CD4-positive, alpha-beta T cell treated with Interleukin-10 for 1 hour (primary cell): ENCODE measurements at regions not wholly inside any gene's neighbourhood (a gene's known extent, or its start where the extent isn't known, plus 50 kb on each side); places are given as distances from the start of the nearest gene placed in this dataset.
"Not testable (repeated sequence)": the region's sequence is repeated elsewhere in the genome, so short reads cannot be mapped to it uniquely, and the experiment has no call there.

Experiments used
- DNase-seq: peaks from one replicate; pipeline ENCODE4 v3.0.0-alpha.2; 2020

DNA sequence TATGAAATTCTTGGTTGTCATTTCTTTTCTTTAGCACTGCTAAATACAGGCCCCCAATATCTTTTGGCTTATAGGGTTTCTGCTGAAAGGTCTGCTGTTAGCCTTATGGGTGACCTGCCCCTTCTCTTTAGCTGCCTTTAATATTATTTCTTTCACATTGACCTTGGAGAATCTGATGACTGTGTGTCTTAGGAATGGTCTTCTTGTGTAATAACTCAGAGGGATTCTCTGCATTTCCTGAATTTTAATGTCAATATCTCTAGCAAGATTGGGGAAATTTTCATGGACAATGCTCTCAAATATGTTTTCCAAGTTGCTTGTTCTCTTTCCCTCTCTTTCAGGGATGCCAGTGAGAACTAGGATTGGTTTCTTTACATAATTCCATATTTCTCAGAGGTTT, 292.4 kb downstream of the SLC7A11 start:
- DNase-seq = no peak

DNA sequence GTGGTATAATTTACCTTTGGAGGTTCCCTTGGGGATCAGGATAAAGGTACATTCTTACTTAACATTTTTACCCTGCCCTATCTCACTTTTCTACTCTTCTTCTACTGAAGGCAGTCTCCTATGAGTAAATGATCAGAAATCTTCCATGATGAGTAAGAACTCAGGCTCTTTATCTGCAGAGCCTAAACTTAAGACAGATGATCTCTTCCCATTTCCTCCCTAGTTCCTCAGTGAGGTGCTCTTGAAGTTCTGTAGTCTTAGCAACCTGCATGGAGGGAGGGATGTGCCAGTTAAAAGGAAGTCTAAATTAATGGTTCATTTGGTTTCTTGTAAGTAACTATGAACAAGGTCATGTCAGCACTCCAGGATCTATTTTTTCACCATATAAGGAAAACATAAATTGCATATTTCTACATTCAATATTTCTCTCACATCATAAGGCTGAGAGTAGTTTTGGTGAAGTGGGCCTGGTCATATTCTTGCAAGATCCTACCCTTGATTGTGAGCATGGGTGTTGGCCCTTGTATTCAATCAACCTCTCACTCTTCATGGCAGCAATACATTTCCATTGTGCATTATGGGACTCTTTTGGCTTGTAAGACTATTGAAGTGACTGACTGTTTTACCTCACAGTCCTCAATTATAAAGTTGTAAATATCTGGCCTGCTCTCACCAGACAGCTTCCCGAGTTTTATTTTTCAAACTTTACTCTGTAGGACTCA, 295.5 kb downstream of the SLC7A11 start:
- no peak for DNase-seq

DNA sequence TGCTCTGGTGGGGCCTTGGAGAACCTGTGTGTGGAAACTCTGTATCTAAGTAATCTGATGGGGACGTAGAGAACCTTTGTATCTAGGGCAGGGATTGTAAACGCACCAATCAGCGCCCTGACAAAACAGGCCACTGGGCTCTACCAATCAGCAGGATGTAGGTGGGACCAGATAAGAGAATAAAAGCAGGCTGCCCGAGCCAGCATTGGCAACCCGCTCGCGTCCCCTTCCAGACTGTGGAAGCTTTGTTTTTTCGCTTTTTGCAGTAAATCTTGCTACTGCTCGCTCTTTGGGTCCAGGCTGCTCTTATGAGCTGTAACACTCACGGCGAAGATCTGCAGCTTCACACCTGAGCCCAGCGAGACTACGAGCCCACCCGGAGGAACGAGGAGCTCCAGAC, 299.3 kb downstream of the SLC7A11 start:
- not testable (repeated sequence) for DNase-seq

DNA sequence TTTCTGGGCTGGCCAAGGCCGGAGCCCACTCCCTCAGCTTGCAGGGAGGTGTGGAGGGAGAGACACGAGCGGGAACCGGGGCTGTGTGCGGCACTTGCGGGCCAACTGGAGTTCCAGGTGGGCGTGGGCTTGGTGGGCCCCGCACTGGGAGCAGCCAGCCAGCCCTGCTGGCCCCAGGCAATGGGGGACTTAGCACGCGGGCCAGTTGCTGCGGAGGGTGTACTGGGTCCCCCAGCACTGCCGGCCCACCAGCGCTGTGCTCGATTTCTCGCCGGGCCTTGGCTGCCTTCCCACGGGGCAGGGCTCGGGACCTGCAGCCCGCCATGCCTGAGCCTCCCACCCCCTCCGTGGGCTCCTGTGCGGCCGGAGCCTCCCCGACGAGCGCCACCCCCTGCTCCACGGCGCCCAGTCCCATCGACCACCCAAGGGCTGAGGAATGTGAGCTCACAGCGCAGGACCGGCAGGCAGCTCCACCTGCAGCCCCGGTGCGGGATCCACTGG, 300.1 kb downstream of the SLC7A11 start:
- not testable (repeated sequence) for DNase-seq

DNA sequence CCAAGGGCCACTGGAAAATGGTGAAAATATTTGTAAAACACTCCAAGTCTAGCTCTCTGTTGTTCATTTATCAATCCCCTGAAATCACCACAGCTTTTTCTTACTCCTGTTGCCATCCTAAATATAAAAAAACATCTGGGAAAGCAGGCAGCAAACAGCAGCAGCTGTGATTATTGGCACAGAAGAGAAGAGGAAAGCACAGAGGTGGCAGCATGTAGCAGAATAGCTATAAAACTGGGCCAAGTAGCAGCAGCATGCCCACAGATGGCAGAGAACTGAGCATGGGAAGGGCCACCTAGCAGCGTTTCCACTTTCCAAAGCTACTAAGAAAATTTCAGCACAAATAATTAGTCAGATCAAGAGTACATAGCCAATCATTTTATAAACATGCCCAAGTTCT, 307.2 kb downstream of the SLC7A11 start:
- no peak for DNase-seq

DNA sequence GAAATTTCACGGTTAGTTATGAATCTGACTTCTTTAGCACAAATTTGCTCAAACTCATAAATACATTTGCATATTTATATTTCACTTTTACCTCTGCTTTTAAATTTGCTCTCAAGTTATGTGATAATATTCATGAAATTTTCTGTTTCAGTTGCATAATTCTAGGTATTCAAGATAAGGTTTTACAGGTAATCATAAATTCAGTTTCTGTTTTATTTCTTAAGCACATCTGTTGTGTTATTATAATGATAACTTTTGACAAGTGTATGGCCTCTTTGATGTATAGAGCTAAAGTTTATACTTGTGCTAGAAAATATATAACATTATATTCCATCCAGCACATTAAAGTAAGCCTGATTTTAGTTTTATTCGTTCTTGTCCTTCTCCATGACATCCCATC, 308.1 kb downstream of the SLC7A11 start:
- no peak for DNase-seq

DNA sequence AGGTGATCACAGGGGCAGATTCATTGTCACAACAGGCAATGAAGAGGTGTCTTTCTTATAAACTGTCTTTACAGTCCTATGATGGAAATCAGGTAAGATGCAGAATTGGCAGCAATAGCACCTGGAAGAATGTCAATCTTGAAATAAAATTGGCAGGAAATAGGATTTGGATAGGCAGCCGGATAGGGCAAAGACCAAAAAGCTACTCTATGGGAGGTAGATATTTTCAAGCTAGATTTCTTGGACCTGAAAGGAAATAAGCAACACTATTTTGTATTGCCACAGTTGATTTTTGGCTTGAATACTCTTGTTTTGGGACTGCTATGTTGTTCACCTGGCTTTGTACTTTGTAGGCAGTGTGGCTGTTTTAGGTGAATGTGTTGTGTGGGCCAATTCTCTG, 314.2 kb downstream of the SLC7A11 start:
- no peak for DNase-seq

DNA sequence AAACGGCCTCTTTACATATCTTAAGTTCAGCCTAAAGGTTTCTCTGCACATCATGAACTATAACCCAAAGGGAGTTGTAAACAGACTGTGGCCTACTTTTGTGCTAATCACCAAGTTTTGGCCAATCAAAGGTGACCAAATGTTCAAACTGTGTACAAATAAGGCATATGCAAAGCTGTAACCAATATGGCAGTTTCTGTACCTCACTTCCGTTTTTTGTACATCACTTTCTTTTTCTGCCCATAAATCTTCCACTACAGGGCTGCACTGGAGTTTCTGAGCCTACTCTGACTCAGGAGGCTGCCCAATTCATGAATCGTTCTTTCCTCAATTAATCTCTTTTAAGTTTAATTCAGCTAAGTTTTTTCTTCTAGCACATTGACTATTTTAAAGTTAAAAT, 318.7 kb downstream of the SLC7A11 start:
- DNase-seq = no peak

DNA sequence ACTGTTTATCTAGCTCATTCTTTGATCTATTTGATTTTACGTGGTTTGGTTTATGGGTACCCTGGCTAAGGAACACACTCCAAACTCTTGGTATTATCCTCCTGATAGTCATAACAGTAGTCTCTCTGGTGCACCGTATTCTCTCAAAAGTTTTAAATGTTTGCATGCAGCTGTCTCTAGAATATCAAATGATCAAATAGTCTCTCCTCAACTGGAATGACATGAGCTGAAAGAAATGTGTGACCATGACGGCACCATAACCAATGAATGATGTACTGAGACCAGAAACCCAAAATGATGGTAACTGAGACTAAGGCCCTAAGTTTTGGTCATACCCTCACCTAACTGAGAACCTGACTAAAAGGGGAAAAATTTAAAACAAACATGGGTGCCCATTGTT, 319.4 kb downstream of the SLC7A11 start:
- no peak for DNase-seq

DNA sequence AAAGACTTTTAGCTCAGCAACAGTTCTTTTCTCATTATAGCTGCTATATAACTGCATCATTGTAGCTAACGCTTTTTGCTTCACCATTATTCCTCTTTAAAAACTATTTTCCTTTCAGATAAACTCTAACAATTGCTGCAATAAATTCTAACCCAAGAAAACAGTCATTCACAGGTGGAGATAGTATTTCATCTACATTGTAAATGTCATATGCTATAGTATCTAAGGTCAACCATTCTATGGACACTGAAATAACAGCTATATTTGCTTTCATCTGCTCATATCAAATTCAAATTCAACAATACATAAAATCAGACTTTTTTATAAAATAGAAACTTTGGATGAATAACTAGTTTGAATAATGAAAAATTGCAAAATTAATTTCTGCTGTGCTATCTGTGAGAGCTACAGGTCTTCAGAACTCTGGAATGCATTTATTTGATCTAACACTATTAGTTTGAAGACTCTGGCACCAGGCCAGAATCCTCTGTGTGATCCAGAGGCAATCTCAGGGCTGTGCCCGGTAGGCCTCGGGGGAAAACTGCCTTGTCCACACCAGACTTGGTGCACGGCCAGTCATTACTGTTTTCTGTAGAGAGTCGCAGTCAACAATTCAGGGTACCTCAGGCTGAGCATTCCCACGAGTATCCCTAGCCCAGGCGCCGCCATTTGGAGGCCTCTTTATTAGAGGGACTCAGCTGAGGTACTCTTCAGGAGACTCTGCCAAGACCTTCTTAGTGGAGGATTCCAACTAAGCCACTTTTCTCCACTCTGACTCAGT, 332.4 kb downstream of the SLC7A11 start:
- DNase-seq = no peak

DNA sequence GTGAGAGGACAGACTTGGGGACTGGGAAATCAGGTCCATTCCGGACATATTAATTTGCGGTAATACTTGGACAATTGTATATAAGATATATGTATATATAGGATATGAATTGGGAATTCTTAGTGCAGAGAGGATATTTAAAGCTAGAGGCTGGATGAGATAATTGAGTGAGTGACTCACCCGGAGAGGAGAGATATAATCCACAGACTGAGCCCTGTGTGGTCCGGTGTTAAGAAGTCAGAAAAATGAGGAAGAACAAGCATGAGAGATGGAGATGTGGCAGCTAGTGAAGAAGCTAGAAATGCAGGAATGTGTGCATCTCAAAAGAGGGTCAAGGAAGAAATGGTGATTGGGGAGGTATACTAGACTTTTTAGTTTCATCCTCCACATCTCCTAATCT, 336.2 kb downstream of the SLC7A11 start:
- DNase-seq = no peak

DNA sequence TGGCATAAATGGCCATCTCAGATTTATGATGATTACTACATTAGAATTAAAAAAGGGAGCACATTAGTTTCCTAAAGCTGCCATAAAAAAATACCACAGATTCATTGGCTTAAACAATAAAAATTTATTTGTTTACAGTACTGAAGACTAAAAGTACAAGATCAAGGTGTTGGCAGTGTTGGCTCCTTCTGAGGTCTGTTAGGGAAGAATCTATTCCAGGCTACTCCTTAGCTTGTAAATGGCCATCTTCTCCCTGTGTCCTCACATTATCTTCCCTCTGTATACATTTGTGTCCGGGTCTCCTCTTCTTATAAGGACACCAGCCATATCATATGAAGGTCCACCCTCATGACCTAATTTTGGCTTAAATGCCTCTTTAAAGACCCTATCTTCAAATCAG, 341.0 kb downstream of the SLC7A11 start:
- no peak for DNase-seq

DNA sequence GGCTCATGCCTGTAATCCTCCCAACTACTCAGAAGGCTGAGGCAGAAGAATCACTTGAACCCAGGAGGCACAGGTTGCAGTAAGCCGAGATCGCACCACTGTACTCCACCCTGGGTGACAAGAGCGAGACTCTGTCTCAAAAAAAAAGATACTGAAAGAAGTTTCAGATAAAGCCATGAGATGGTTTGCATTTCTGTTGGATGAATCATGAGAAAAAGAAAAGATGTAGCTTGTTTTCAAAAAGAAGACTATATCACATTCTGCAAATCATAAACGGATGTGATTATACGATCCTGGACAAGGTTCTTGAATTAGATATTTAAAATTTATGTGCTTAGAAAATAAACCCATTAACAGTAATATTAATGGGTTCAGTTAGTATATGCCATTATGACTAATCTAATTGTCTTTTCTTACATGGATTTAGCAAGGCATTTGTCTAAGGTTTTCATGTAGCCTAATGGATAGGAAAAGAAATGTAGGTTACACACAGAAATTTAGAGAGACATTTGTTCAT, 345.9 kb downstream of the SLC7A11 start:
- DNase-seq = no peak

DNA sequence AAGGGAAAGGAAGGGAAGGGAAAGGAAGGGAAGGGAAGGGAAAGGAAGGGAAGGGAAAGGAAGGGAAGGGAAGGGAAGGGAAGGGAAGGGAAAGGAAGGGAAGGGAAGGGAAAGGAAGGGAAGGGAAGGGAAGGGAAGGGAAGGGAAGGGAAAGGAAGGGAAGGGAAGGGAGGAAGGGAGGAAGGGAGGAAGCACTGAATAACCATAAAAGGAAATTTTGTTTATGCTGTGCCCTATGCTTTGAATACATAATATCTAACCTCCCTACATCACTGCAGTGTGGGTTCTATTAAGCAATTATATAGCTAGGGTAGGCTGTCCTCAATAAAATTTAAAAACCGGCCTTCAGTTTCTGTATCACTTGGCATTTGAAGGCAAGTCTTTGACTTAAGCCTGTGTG, 346.6 kb downstream of the SLC7A11 start:
- DNase-seq = not testable (repeated sequence)

DNA sequence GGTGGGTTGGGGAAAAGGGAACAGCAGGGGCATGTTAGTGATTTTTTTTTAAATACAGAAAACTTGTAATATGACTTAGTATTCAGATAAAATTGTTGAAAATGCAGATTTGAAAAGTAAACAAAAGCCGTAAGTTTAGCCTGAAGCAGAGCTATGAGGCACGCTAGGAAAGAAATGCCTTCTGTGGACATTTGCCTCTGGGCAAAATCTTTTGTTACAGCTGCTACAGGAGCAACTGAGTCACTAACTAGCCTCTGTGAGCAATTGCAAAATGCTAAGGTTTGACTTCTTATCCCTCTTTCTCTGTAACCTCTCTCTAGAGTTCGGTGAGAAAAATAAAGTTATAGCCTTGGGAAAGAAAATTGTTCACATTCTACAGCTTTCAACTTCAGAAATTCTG, 350.0 kb downstream of the SLC7A11 start:
- DNase-seq = no peak

DNA sequence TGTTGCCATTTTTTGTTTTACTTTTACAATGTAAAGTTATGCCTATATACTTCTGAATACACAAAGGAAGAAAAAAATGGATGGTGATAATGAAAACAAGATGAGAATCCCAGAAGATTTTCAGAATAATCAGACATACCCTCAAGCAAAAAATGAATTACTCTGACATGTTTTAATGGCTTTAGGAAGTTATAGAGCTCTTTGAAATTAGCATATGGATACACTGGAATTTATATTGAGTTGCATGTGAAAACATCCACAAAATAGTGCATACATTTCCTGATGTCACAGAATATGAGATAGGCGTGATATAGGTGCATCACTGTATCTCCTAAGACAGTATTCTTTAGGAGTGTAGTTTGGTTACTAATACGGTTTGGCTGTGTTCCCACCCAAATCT, 351.3 kb downstream of the SLC7A11 start:
- DNase-seq = no peak

DNA sequence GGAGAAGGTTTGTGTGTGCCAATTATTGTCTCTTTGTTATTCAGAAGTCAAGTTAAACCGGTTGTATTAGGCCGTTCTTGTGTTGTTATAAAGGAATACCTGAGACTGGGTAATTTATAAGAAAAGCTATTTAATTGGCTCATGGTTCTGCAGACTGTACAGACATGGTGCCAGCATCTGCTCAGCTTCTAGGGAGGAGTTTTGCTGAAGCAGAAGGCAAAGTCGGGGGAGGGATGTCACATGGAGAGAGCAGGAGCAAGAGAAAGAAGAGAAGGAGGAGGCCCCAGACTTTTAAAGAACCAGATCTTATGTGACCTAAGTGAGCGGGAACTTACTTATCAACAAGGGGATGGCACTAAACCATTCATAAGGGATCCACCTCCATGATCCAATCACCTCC, 349.3 kb upstream of the PCDH18 start:
- DNase-seq = no peak

DNA sequence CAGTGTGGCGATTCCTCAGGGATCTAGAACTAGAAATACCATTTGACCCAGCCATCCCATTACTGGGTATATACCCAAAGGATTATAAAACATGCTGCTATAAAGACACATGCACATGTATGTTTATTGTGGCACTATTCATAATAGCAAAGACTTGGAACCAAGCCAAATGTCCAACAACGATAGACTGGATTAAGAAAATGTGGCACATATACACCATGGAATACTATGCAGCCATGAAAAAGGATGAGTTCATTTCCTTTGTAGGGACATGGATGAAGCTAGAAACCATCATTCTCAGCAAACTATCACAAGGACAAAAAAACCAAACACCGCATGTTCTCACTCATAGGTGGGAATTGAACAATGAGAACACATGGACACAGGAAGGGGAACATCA, 335.8 kb upstream of the PCDH18 start:
- not testable (repeated sequence) for DNase-seq

DNA sequence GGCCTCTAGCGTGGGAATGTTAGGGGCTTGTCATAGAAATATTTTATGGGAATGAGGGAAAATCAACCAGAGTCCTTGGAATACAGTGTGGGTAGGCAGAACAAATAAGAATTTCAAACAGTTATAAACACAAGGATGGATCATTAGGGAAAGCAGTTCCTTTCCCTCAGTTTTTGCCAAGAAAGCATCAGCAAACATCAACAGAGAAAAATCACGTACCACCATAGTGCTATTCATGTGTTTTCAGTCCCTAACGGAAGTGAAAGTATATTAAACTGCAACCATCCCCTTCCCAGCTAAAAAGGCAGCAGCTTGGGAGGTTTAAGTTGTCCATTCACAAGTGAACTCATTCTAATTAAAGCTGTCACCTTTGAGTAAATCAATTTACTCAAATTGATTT, 334.4 kb upstream of the PCDH18 start:
- no peak for DNase-seq

DNA sequence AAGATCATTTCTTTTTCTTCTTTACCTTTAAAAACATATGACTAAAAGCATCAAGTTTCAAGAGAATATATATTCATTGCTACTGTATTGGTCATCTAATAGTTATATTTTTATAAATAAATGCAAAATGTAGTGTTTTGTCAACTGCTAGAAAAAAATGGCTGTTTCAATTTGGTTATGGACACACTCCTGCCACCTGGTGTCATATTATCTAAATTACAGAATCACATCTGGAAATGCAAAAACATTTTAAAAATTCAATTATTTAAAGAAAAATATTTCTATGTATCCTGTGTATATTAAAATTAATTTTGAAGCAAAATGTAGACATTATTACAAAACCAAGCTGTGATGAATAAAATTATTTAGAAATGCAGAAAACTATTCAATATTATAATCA, 329.4 kb upstream of the PCDH18 start:
- DNase-seq = no peak

DNA sequence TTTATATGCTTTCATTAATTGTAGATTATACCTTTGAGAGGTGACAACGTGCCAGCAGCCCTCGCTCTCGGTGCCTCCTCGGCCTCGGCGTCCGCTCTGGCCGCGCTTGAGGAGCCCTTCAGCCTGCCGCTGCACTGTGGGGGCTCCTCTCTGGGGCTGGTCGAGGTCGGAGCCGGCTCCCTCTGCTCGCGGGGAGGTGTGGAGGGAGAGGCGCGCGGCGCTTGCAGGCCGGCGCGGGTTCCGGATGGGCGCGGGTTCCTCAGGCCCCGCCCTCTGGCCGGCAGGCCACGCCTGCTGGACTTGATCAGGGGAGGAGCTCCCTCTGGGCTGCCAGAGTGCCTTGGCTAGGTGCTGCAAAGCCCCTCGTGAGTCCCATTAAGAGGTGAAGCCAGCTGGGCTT, 321.1 kb upstream of the PCDH18 start:
- no peak for DNase-seq

DNA sequence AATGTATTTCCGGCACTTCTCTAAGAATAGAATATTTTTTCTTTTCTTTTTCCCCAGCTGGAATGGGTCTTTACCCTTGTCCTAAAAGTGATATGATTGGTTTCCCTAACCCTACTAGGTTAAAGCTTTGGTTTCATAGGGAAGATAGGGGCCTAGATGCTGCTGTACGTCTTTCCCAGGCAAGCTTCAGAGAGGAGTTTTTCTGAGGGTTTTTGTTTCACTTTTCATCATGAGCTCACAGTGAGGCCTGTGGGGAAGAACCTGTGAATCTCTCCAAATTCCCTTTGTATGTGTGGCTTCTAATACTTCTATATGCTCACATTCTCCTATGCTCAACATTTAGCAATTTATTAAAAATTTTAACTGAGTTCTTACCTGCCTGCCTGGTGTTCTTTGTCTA, 320.0 kb upstream of the PCDH18 start:
- DNase-seq = no peak

DNA sequence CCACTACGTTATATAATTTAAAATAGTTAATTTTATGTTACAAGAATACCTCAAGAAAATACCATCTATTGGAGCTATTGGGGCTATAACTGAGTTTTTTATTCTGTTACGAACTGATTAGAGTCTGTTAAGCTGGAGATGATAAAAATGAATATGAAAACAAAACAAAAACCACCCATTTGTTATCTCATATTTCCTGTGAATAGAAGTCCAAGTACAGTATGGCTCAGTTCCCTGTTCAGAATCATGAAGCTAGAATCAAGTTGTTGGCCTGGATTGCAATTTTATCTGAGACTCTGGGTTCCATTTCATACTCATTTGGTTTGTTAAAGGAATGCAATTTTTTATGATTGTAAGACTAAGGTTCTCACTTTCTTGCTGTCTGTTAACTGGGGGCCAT, 319.1 kb upstream of the PCDH18 start:
- DNase-seq = no peak

DNA sequence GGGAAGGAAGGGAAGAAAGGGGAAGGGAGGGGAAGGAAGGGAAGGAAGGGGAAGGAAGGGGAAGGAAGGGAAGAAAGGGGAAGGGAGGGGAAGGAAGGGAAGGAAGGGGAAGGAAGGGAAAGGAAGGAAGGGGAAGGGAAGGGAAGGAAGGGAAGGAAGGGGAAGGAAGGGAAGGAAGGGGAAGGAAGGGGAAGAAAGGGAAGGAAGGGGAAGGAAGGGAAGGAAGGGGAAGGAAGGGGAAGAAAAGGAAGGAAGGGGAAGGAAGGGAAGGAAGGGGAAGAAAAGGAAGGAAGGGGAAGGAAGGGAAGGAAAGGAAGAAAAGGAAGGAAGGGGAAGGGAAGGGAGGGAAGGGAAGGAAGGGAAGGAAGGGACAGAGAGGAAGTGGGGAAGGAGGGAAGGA, 295.7 kb upstream of the PCDH18 start:
- not testable (repeated sequence) for DNase-seq
